Sigmoid colon (tissue), 4 donors: ENCODE measurements at regions not wholly inside any gene's neighbourhood (a gene's known extent, or its start where the extent isn't known, plus 50 kb on each side); places are given as distances from the start of the nearest gene placed in this dataset.

Source experiments
- CTCF ChIP-seq, 4 experiments: fragments of 450-650 bp in 3 of 4; fragments of 200-600 bp in 1 of 4; IDR thresholded peaks; one replicate each; pipeline ENCODE4 v1.5.1; 2016 to 2019; ENCODE audit warnings: antibody characterized with exemption in 4 of 4, mild to moderate bottlenecking in 3 of 4, moderate library complexity in 2 of 4
- EP300 ChIP-seq, 4 donors: sonication (generic); formaldehyde crosslinking; IDR thresholded peaks; one replicate each; pipeline ENCODE4 v1.6.1; 2017; ENCODE audit warnings: antibody characterized with exemption in 4 of 4
- POLR2A ChIP-seq, 2 donors: fragments of 450-650 bp; IDR thresholded peaks; one replicate each; pipeline ENCODE4 v1.6.1; 2016; ENCODE audit warnings: antibody characterized with exemption in 2 of 2, mild to moderate bottlenecking in 2 of 2, moderate library complexity in 2 of 2
- POLR2AphosphoS5 ChIP-seq, 4 donors: sonication (generic); formaldehyde crosslinking; IDR thresholded peaks; one replicate each; pipeline ENCODE4 v1.6.1; 2017; ENCODE audit warnings: antibody characterized with exemption in 4 of 4

GRCh38 chr11:119530509-119530908, 107.5 kb upstream of the THY1 start:
- TF ChIP-seq CTCF (IDR thresholded peaks at IDR 0.05): no peak
- TF ChIP-seq POLR2AphosphoS5 (IDR thresholded peaks at IDR 0.05): no peak
- no peak for TF ChIP-seq EP300 (IDR thresholded peaks at IDR 0.05)
- no peak for TF ChIP-seq POLR2A (IDR thresholded peaks at IDR 0.05)
